Duodenal mucosa (tissue), 2 donors: ENCODE measurements at regions not wholly inside any gene's neighbourhood (a gene's known extent, or its start where the extent isn't known, plus 50 kb on each side); places are given as distances from the start of the nearest gene placed in this dataset.
"Not testable (repeated sequence)": the region's sequence is repeated elsewhere in the genome, so short reads cannot be mapped to it uniquely, and the experiment has no call there.

Experiments used
- H3K27ac ChIP-seq: one replicate; pipeline ENCODE4 v1.7.0; 2013; ENCODE audit warnings: low read depth, low read length
- H3K27me3 ChIP-seq, 2 donors: one replicate each; pipeline ENCODE4 v1.7.0; 2013; ENCODE audit warnings: low read length in 2 of 2, control low read depth in 1 of 2; ENCODE audit not compliant: insufficient read depth in 2 of 2, control insufficient read depth in 1 of 2
- H3K36me3 ChIP-seq, 2 donors: one replicate each; pipeline ENCODE4 v1.7.0; 2013; ENCODE audit warnings: low read length in 2 of 2, control low read depth in 1 of 2; ENCODE audit not compliant: insufficient read depth in 2 of 2, control insufficient read depth in 1 of 2
- H3K4me1 ChIP-seq, 2 donors: one replicate each; pipeline ENCODE4 v1.7.0; 2013; ENCODE audit warnings: low read length in 2 of 2, control low read depth in 1 of 2; ENCODE audit not compliant: insufficient read depth in 2 of 2, control insufficient read depth in 1 of 2
- H3K4me3 ChIP-seq, 2 donors: one replicate each; pipeline ENCODE4 v1.7.0; 2013; ENCODE audit warnings: low read length in 2 of 2, low read depth in 1 of 2
- H3K9ac ChIP-seq, 2 donors: one replicate each; pipeline ENCODE4 v1.7.0; 2013; ENCODE audit warnings: low read length in 2 of 2, low read depth in 1 of 2
- H3K9me3 ChIP-seq, 2 donors: one replicate each; pipeline ENCODE4 v1.7.0; 2013; ENCODE audit warnings: low read length in 2 of 2, control low read depth in 1 of 2; ENCODE audit not compliant: control insufficient read depth in 1 of 2

DNA sequence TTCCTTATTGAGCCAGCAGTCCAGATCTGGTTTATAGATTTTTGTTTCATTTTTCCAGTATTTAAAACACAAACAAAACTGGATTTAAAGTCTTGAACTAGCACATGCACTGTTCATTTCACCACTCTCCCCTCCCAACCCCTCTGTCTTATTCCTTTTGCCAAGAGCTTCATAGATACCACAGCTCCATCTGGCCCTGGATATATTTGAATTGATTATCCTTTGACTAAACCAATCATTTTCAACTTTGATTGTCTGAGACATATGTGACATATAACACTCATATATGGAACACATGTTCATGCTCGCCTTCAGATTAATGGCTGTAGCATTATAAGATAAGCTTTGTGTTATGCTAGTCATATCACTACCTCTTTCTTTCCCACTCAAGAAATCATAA lies 376.6 kb upstream of the NAALADL2 start:
- Histone ChIP-seq H3K4me1 (no peaks in the 10 kb centered on the region), H3K9ac (no peak overlapping the region), H3K9me3 (no peaks in the 10 kb centered on the region), H3K27me3 (no peaks in the 10 kb centered on the region), H3K4me3 (no peak overlapping the region), H3K36me3 (no peaks in the 10 kb centered on the region), H3K27ac (no peak overlapping the region)

DNA sequence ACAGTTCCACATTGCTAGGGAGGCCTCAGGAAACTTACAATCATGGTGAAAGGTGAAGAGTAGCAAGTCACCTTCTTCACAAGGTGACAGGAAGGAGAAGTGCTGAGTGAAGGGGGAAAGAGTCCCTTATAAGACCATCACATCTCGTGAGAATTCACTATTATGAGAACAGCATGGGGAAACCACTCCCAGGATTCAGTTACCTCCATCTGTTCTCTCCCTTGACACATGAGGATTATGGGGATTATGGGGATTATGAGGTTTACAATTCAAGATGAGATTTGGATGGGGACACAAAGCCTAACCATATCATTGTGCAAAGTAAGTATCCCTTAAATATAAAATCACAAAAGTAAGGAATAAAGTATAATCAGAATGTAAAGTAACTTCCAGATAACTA lies 375.9 kb upstream of the NAALADL2 start:
- no peak overlapping the region for H3K4me3 ChIP-seq
- H3K9me3 ChIP-seq: no peaks in the 10 kb centered on the region
- H3K9ac ChIP-seq: no peak overlapping the region
- no peaks in the 10 kb centered on the region for H3K4me1 ChIP-seq
- no peaks in the 10 kb centered on the region for H3K36me3 ChIP-seq
- H3K27ac ChIP-seq: no peak overlapping the region
- H3K27me3 ChIP-seq: no peaks in the 10 kb centered on the region

DNA sequence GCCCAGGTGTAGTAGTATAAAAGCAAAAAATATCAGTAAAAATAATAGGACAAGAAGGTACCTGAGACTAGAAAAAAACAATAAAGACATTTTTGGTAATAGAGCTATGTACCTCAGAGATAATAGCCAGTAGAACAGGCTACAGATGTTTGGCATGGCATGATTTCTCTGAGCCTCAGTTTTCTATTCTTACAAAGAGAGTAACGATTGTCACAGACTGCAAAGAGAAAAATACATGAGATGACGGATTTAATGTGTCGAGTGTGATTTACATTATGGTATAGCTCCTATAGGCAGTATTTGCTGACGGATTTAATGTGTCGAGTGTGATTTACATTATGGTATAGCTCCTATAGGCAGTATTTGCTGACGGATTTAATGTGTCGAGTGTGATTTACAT lies 375.3 kb upstream of the NAALADL2 start:
- not testable (repeated sequence) for H3K9me3 ChIP-seq, H3K27me3 ChIP-seq, H3K4me3 ChIP-seq, H3K27ac ChIP-seq, H3K9ac ChIP-seq, H3K36me3 ChIP-seq, H3K4me1 ChIP-seq

DNA sequence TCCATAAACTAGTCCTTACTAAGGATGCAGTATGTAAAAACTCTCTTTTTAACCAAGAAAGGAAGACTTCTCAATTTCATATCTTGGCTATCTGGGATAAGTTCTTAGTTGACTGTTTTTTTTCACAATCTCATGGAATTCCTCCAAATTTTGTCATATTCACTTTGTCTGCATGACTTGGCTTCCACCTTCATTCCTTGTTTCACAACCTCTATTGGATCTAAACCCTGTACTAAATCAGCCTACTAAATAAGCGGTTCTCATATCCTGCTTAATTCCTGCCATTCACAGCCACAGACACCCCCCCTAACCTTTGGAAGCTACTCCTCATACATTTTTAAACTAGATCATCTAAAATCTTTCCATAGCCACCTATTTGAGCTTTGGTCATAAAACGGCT lies 370.6 kb upstream of the NAALADL2 start:
- no peak overlapping the region for H3K4me3 ChIP-seq
- H3K27me3 ChIP-seq: no peaks in the 10 kb centered on the region
- H3K9ac ChIP-seq: no peak overlapping the region
- H3K36me3 ChIP-seq: no peaks in the 10 kb centered on the region
- no peak overlapping the region for H3K27ac ChIP-seq
- no peaks in the 10 kb centered on the region for H3K4me1 ChIP-seq
- H3K9me3 ChIP-seq: peaks cover 0 to 4% of the 10 kb centered on the region in 2 donors

DNA sequence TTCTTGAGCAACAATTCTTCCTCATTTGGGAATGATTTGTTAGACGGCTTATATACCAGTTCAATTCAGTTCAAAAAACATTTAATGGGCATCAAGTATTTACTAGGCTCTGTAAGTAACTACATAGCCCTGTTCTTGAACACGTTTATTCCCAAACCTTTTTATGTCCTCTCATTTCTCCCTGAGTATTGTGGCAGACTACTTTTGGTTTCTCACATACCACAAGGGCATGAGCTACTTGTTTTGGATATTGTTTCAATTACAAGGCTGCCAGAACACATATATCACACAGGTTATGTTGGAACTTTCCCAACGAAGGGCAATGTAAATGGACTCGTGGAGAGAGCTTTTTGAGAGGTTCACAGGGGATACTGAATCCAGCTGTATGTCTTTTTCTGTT lies 363.8 kb upstream of the NAALADL2 start:
- H3K9ac ChIP-seq: no peak overlapping the region
- no peaks in the 10 kb centered on the region for H3K36me3 ChIP-seq
- no peaks in the 10 kb centered on the region for H3K4me1 ChIP-seq
- no peak overlapping the region for H3K4me3 ChIP-seq
- H3K27ac ChIP-seq: no peak overlapping the region
- H3K27me3 ChIP-seq: no peaks in the 10 kb centered on the region
- H3K9me3 ChIP-seq: no peaks in the 10 kb centered on the region

DNA sequence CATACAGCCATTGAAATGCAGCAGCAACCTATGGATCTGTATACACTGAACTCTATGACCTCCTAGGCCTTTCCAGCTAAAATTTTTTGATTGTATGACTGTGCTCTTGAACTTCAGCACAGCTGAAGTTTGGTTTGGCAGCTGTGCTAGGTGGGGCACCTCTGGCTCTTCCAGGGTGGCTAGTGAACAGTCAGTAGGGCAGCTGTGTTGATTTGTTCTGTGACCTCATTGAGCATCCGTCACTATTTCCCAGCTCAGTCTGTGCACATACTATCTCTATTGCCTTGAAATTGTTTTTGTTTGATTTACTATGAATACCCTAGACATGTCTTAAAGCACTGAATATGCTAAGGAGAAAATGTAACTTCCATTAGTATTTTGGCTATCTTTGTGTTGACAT lies 363.2 kb upstream of the NAALADL2 start:
- H3K27me3 ChIP-seq: no peaks in the 10 kb centered on the region

DNA sequence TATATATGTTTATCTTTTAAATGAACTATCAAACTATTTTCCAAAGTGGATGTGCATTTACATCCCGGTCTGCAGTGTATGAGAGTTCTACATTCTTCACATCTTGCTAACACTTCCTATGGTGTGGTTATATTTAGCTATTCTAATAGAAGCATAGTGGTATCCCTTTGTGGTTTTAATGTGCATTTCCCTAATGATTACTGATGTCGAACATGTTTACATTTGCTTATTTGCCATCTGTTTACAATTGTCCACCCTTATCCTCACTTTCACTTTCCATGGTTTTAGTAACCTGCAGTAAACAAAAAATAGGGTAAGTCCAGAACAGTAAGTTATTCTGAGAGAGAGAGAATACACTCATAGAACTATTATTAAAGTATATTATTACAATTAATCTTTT lies 360.5 kb upstream of the NAALADL2 start:
- H3K27ac ChIP-seq: no peak overlapping the region
- H3K27me3 ChIP-seq: no peaks in the 10 kb centered on the region
- H3K9me3 ChIP-seq: no peaks in the 10 kb centered on the region
- H3K4me3 ChIP-seq: no peak overlapping the region
- H3K36me3 ChIP-seq: no peaks in the 10 kb centered on the region
- no peak overlapping the region for H3K9ac ChIP-seq
- no peaks in the 10 kb centered on the region for H3K4me1 ChIP-seq

More for the DNA sequence above, 363.2 kb upstream of the NAALADL2 start:
- Histone ChIP-seq H3K9ac (no peak overlapping the region), H3K36me3 (no peaks in the 10 kb centered on the region), H3K4me1 (no peaks in the 10 kb centered on the region), H3K9me3 (no peaks in the 10 kb centered on the region), H3K4me3 (no peak overlapping the region), H3K27ac (no peak overlapping the region)

DNA sequence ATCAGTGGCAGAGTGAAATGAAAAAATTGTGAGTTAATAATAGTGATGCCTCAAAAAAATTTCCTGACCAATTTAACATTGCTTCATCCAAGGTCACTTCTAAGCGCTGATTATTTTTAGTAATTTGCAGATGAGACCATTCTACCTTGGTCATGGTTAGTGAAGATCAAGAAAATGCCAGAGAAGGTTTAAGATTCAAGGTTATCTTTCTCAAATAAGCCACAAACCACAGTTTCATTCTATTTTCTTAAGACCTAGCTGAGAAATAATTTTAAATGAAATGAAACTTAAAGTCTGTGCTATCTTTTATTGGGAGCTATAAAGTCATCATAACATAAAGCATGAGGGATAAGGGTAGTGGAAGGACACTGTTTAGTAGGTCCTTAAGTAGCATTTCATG lies 353.9 kb upstream of the NAALADL2 start:
- no peaks in the 10 kb centered on the region for H3K4me1 ChIP-seq
- H3K27me3 ChIP-seq: no peaks in the 10 kb centered on the region
- no peak overlapping the region for H3K9ac ChIP-seq
- no peak overlapping the region for H3K4me3 ChIP-seq
- H3K36me3 ChIP-seq: no peaks in the 10 kb centered on the region
- no peak overlapping the region for H3K27ac ChIP-seq
- no peaks in the 10 kb centered on the region for H3K9me3 ChIP-seq

DNA sequence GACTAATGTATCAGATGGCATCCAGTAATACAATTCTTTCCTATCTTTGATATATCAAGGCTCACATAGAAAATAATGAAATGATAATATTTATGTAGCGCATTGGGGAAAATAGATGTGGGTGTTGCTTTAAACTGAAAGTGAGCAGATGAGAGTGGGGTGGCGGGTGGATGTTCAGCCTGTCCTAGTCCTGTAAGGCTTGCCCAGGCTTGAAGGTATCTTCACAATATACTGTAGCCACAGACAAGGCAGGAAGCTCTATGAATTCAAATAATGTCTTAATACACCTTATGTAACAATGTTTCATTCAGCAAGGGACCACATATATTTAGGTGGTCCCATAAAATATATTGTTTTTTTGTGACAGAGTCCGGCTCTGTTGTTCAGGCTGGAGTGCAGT lies 334.9 kb upstream of the NAALADL2 start:
- Histone ChIP-seq H3K9me3 (no peaks in the 10 kb centered on the region), H3K9ac (no peak overlapping the region), H3K4me1 (no peaks in the 10 kb centered on the region), H3K4me3 (no peak overlapping the region), H3K27ac (no peak overlapping the region), H3K27me3 (no peaks in the 10 kb centered on the region), H3K36me3 (no peaks in the 10 kb centered on the region)

DNA sequence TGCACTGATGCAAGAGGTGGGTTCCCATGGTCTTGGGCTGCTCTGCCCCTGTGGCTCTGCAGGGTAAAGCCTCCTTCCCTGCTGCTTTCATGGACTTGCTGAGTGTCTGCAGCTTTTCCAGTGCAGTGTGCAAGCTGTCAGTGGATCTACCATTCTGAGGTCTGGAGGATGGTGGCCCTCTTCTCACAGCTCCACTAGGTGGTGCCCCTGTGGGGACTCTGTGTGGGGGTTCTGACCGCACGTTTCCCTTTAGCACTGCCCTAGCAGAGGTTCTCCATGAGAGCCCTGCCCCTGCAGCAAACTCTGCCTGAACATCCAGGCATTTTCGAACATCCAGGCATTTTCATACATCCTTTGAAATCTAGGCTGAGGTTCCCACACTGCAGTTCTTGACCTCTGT lies 329.8 kb upstream of the NAALADL2 start:
- H3K27ac ChIP-seq: no peak overlapping the region

DNA sequence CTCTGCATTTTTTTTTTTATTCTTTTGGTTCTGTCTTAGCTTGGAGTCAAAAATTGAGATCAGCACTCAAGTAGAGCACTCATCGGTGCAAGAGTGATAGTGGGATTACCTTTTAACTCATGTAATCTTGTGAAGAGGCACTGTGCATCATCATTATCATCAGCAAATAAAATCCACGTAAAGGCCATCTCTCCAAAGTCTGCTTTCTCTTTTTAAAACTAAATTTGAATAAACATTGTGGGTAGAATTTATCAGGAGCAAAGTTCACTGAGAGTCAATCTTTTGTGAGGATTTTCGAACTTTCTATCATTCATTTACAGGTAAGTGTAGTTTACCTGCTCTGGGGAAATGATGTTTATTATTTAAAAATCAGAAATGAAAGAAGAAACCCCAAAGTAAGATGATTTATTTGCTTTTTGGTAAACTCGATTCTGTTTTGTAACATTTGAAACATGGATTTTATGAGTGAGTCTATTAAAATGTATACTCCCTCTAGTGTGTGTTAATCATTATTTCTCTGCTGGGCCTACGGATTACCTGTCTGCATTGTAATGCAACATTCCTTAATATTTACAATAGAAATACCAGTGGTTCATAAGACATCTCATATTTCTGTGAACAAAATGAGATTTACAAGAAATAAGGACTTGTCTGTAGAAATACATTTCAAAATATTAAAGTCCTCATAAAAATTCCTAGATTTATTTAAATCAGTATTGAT lies 327.7 kb upstream of the NAALADL2 start:
- H3K9ac ChIP-seq: no peak overlapping the region
- no peak overlapping the region for H3K27ac ChIP-seq
- H3K4me3 ChIP-seq: no peak overlapping the region
- H3K9me3 ChIP-seq: no peaks in the 10 kb centered on the region
- no peaks in the 10 kb centered on the region for H3K36me3 ChIP-seq
- no peaks in the 10 kb centered on the region for H3K4me1 ChIP-seq
- H3K27me3 ChIP-seq: no peaks in the 10 kb centered on the region

More for the DNA sequence above, 329.8 kb upstream of the NAALADL2 start:
- no peaks in the 10 kb centered on the region for H3K9me3 ChIP-seq
- no peaks in the 10 kb centered on the region for H3K4me1 ChIP-seq
- H3K36me3 ChIP-seq: no peaks in the 10 kb centered on the region
- H3K27me3 ChIP-seq: no peaks in the 10 kb centered on the region
- H3K4me3 ChIP-seq: no peak overlapping the region
- no peak overlapping the region for H3K9ac ChIP-seq
